ENCODE measurements at regions not wholly inside any gene's neighbourhood (a gene's known extent, or its start where the extent isn't known, plus 50 kb on each side); places are given as distances from the start of the nearest gene placed in this dataset.

DNA sequence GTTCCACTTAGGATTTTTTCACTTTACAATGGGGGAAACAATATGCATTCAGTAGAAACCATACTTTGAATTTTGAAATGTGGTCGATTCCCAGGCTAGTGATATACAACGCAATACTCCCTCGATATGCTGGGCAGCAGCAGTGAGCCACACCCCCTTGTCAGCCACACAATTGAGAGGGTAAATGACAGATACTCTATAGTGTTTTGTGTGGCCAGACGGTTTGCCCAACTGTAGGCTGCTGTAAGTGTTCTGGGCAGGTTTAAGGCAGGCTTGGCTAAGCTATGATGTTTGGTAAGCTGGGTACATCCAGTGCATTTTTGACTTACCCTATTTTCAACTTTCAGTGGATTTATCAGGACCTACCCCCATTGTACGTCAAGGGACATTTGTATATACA lies 169.6 kb upstream of the KIAA1217 start (continued):
- no peak for TF ChIP-seq SETDB1 (IDR thresholded peaks at IDR 0.05; ENCODE audit: insufficient read length, low read length)
- TF ChIP-seq ZNF514 (tag by site-specific recombination; IDR thresholded peaks at IDR 0.05), result no peak
- no peak for TF ChIP-seq ZNF302 (tag by site-specific recombination; IDR thresholded peaks at IDR 0.05; ENCODE audit: low read depth)

- Histone ChIP-seq H3K9me3 (ENCODE audit: control insufficient read depth, insufficient read depth, low read depth, low read length) (no peaks in the 10 kb centered on the region), H3K4me1 (ENCODE audit: control insufficient read depth, insufficient read depth, low read length) (no peaks in the 10 kb centered on the region), H3K36me3 (ENCODE audit: control insufficient read depth in 2 of 2, insufficient read depth in 1 of 2, low read length in 2 of 2) (no peaks in the 10 kb centered on the region), H3K4me3 (ENCODE audit: low read depth, low read length) (no peak overlapping the region), H3K27ac (ENCODE audit: extremely low read depth, low read depth, low read length) (no peak overlapping the region)
- ChIA-PET CTCF (no interaction called here), POLR2A (no interaction called here)
- TF ChIP-seq ZNF24 (tag by site-specific recombination; IDR thresholded peaks at IDR 0.05), result no peak
- TF ChIP-seq SCRT2 (tag by site-specific recombination; IDR thresholded peaks at IDR 0.05), result peak; percentile 55
These were observed 169.0 kb upstream of the KIAA1217 start for GRCh38 chr10:24039897-24040296.

GRCh38 chr10:24041034-24041433 lies 167.9 kb upstream of the KIAA1217 start:
- H3K4me3 ChIP-seq (ENCODE audit: low read depth, low read length), result no peak overlapping the region
- no peaks in the 10 kb centered on the region for H3K36me3 ChIP-seq (ENCODE audit: control insufficient read depth in 2 of 2, insufficient read depth in 1 of 2, low read length in 2 of 2)
- ChIA-PET CTCF (no interaction called here), POLR2A (no interaction called here)
- H3K4me1 ChIP-seq (ENCODE audit: control insufficient read depth, insufficient read depth, low read length), result no peaks in the 10 kb centered on the region
- TF ChIP-seq MZF1 (tag by site-specific recombination; IDR thresholded peaks at IDR 0.05; ENCODE audit: borderline replicate concordance), result peak; percentile 78; the same call in 1 of the 2 replicates
- no peak for TF ChIP-seq ZNF398 (tag by site-specific recombination; IDR thresholded peaks at IDR 0.05)
- TF ChIP-seq PRDM6 (tag by site-specific recombination; IDR thresholded peaks at IDR 0.05), result peak; percentile 47
- TF ChIP-seq OSR2 (tag by site-specific recombination; IDR thresholded peaks at IDR 0.05), result peak; percentile 32; the same call in 1 of the 2 replicates
- TF ChIP-seq ZNF19 (tag by site-specific recombination; IDR thresholded peaks at IDR 0.05; ENCODE audit: low read depth), result no peak
- no peak overlapping the region for H3K27ac ChIP-seq (ENCODE audit: extremely low read depth, low read depth, low read length)
- H3K9me3 ChIP-seq (ENCODE audit: control insufficient read depth, insufficient read depth, low read depth, low read length), result no peaks in the 10 kb centered on the region

DNA sequence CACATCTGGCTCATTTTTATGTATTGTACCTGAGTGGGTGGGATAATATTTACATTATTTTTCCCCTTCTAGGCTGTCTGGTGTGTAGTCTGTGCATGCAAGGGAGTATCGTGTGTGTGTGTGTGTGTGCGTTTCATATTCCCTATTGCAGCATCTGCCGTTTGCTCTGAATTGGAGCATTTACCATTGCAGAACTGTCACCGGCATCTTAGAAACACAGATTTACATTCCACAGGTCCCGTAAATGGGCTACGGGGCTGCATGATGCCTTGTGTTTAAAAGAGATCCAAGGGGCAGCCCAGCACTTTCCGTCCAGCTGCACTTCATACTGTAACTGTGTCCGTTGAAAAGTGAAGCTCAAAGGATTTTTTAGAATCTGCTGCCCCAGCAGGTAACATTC lies 167.1 kb upstream of the KIAA1217 start:
- POLR2A ChIA-PET, result no interaction called here
- H3K4me1 ChIP-seq (ENCODE audit: control insufficient read depth, insufficient read depth, low read length), result no peaks in the 10 kb centered on the region

DNA sequence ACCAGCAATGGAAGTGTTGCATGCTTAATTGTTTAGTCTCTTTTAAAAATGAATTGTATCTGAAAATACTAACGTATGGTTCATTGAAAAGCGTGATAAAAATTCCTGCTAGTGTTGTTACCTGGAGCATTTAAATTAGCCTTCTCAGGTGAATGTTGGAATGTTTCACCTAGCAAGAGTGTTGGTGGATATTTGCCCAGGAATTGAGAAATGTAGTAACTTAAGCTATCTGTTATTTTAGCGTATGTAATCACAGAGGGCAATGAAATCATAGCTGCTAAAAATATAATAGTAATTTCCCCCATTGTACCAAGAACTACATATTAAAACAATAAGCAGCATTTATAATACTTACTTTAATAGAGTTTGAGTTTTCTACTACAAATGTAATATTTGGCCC lies 166.1 kb upstream of the KIAA1217 start:
- no peaks in the 10 kb centered on the region for H3K4me1 ChIP-seq (ENCODE audit: control insufficient read depth, insufficient read depth, low read length)
- no peak overlapping the region for H3K4me3 ChIP-seq (ENCODE audit: low read depth, low read length)
- ChIA-PET POLR2A (no interaction called here), CTCF (no interaction called here)
- H3K27ac ChIP-seq (ENCODE audit: extremely low read depth, low read depth, low read length), result no peak overlapping the region
- no peaks in the 10 kb centered on the region for H3K9me3 ChIP-seq (ENCODE audit: control insufficient read depth, insufficient read depth, low read depth, low read length)
- TF ChIP-seq ZIC2 (tag by site-specific recombination; IDR thresholded peaks at IDR 0.05) (no peak), ZNF549 (tag by site-specific recombination; IDR thresholded peaks at IDR 0.05) (no peak), ZNF473 (tag by site-specific recombination; IDR thresholded peaks at IDR 0.05) (no peak), ZNF701 (tag by site-specific recombination; IDR thresholded peaks at IDR 0.05) (no peak), ZNF248 (tag by site-specific recombination; IDR thresholded peaks at IDR 0.05) (no peak), ZNF214 (tag by site-specific recombination; IDR thresholded peaks at IDR 0.05; ENCODE audit: borderline replicate concordance) (no peak), ZNF202 (tag by site-specific recombination; IDR thresholded peaks at IDR 0.05; ENCODE audit: borderline replicate concordance) (no peak), REPIN1 (tag by site-specific recombination; IDR thresholded peaks at IDR 0.05; ENCODE audit: low read depth) (no peak), ZBTB11 (tag by site-specific recombination; conservative IDR thresholded peaks at IDR 0.05; ENCODE audit: low read depth) (no peak), EGR2 (tag by site-specific recombination; IDR thresholded peaks at IDR 0.05; ENCODE audit: low read depth) (no peak), ZNF114 (tag by site-specific recombination; IDR thresholded peaks at IDR 0.05) (no peak)
- H3K36me3 ChIP-seq (ENCODE audit: control insufficient read depth in 2 of 2, insufficient read depth in 1 of 2, low read length in 2 of 2), result no peaks in the 10 kb centered on the region

More for the DNA sequence above, 167.1 kb upstream of the KIAA1217 start:
- no peak for TF ChIP-seq ZNF76 (tag by site-specific recombination; IDR thresholded peaks at IDR 0.05; ENCODE audit: borderline replicate concordance, low read depth)
- TF ChIP-seq SCRT2 (tag by site-specific recombination; IDR thresholded peaks at IDR 0.05), result peak; percentile 54; the same call in 1 of the 2 replicates
- Histone ChIP-seq H3K4me3 (ENCODE audit: low read depth, low read length) (no peak overlapping the region), H3K27ac (ENCODE audit: extremely low read depth, low read depth, low read length) (no peak overlapping the region), H3K9me3 (ENCODE audit: control insufficient read depth, insufficient read depth, low read depth, low read length) (no peaks in the 10 kb centered on the region), H3K36me3 (ENCODE audit: control insufficient read depth in 2 of 2, insufficient read depth in 1 of 2, low read length in 2 of 2) (no peaks in the 10 kb centered on the region)
- CTCF ChIA-PET, result no interaction called here

Data from HEK293 (cell line).